GM13977 (cell line): ENCODE measurements at regions not wholly inside any gene's neighbourhood (a gene's known extent, or its start where the extent isn't known, plus 50 kb on each side); places are given as distances from the start of the nearest gene placed in this dataset.
"Not testable (repeated sequence)": the region's sequence is repeated elsewhere in the genome, so short reads cannot be mapped to it uniquely, and the experiment has no call there.

Source experiments
- DNase-seq: peaks from one replicate; pipeline ENCODE4 v3.0.0; 2012; ENCODE audit warnings: low spot score
- in situ Hi-C: fragments of 300-500 bp; cut with MboI; formaldehyde crosslinking; loops from one replicate; pipeline ENCODE4 v1.12.0; 2022; ENCODE audit warnings: low sequenced_read_pairs, low pct_unique_long_range_greater_than_20kb, mixed read lengths, inconsistent platforms; ENCODE audit not compliant: unreplicated experiment
- TF ChIP-seq, protein P1 (sequence below): IDR thresholded peaks from 2 replicates; pipeline ENCODE4 v1.5.1; 2012; ENCODE audit warnings: mild to moderate bottlenecking, control low read depth; ENCODE audit not compliant: insufficient read depth; ENCODE audit errors: extremely low read depth, missing control alignments

DNA sequence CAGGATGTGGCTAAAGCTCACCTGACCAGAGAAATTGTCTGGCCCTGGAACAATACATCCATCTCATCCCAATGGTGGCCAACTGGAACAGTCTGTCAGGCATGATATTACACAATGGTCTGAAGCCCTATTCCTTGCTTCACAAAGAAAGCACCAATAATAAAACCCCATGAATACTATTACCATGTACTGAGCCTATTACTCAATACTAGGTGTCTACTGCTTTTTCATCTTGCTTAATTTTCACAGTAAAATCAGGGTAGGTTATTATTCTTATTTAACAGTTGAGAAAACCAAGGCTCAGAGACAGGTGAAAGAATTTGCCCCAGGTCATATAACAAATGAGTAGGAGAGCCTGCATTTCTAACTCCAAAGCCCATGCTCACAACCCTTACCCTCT is 68.9 kb upstream of the CAPRIN1 start:
- TF ChIP-seq, protein P1, sequence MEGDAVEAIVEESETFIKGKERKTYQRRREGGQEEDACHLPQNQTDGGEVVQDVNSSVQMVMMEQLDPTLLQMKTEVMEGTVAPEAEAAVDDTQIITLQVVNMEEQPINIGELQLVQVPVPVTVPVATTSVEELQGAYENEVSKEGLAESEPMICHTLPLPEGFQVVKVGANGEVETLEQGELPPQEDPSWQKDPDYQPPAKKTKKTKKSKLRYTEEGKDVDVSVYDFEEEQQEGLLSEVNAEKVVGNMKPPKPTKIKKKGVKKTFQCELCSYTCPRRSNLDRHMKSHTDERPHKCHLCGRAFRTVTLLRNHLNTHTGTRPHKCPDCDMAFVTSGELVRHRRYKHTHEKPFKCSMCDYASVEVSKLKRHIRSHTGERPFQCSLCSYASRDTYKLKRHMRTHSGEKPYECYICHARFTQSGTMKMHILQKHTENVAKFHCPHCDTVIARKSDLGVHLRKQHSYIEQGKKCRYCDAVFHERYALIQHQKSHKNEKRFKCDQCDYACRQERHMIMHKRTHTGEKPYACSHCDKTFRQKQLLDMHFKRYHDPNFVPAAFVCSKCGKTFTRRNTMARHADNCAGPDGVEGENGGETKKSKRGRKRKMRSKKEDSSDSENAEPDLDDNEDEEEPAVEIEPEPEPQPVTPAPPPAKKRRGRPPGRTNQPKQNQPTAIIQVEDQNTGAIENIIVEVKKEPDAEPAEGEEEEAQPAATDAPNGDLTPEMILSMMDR, result no peak
- in situ Hi-C loops, result no loop called here
- DNase-seq, result no peak

DNA sequence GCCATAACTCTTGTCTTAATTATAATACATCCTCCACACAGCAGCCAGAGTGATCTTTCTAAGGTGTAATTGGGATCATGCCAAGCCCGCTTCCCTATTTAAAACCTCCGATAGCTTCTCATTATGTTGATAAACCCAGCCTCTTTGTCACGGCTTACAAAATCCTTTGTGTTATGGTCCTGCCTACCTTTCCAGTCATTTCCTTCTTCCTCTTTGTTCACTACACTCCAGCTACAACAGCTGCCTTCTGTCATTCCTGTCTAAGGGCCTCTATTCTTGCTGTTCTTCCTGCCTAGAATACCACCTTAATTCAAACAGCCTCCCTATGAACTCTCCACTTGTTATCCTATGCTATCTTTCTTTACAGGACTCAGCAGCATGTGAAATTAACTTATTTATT is 70.6 kb upstream of the CAPRIN1 start:
- TF ChIP-seq, protein P1, result no peak
- no peak for DNase-seq
- in situ Hi-C loops, result no loop called here

GRCh38 chr11:33978376-33978775 is 73.2 kb upstream of the CAPRIN1 start:
- TF ChIP-seq, protein P1, result no peak
- DNase-seq, result no peak
- in situ Hi-C loops, result no loop called here

DNA sequence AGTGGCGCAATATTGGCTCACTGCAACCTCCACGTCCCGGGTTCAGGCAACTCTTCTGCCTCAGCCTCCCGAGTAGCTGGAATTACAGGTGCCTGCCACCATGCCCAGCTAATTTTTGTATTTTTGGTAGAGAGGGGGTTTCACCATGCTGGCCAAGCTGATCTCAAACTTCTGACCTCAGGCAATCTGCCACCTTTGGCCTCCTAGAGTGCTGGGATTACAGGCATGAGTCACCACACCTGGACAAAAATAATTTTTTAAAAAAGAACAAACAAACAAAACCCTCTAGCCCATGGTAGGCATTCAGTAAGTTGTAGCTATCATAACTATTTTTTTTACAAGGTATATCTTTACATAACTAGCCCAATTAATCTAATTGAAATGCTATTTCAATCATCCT is 73.9 kb upstream of the CAPRIN1 start:
- in situ Hi-C loops, result no loop called here
- DNase-seq, result no peak
- TF ChIP-seq, protein P1, result no peak

DNA sequence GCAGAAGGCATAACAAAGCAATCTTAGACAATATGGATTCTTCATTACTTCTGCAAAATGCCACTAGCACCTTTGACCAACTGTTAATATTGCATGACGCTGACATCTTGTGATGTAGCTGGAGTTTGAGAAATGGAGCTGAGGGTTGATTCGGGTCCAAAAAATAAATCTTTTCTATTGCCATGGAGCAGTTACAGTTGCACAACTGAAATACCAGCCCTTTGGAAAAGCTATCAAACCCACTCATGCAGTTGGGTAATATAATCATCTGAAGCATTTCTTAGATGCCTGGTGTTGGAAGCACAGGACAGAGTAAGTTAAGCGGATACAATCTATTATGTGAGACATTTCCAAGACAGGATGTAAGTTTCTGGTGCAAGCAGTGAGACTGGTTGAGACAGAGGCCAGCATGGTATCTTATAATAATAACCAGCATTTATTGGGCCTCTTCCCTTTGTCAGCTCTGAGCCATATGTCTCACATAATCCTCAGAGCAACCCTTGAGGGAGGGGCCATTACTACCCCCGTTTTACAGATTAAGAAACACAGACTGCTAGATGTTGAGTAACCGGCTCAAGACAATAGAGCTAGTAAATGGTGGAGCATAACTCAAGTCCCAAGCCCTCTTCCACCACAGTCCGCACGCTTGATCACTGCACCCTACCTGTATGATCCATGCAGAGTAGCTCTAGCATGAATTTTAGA is 74.9 kb upstream of the CAPRIN1 start:
- TF ChIP-seq, protein P1, result no peak
- in situ Hi-C loops, result no loop called here
- no peak for DNase-seq

DNA sequence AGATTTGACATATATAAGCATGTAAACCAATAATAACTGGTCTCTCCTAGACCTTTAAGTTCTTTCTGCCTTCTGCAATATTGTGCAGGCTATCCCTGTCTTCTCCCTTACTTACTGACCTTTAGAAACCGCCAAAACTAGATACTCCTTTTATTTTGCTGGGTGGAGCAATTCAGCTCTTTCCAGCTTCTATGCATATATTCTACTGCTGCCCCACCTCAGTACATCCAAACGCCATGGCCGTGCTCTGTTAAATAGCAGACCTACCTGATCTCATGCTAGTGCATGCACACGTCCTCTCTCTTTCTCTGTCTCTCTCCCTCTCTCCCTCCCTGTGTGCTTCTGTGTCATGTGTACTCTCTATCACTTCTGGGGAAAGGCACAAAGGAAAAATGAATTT is 76.7 kb upstream of the CAPRIN1 start:
- DNase-seq, result no peak
- in situ Hi-C loops, result loop anchor here (5.0 kb wide), 1 partner anchor 118 kb away; no protein-coding TSS in a partner anchor
- TF ChIP-seq, protein P1, result no peak

DNA sequence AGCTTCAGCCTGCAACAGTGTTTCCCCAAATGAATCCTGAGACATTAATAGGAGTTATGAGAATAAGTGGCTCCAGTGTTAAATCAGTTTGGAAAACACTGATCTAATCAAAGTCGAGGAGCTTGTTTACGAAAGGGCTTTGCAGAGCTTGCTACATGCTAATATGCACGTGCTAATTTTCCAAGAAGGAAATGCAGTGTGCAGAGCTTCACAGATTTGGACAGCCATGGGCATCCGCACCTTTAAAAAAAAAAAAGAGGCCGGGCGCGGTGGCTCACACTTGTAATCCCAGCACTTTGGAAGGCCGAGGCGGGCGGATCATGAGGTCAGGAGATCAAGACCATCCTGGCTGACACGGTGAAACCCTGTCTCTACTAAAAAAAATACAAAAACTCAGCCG is 79.7 kb upstream of the LMO2 start:
- in situ Hi-C loops, result loop anchor here (5.0 kb wide), 1 partner anchor 114 kb away; no protein-coding TSS in a partner anchor
- not testable (repeated sequence) for DNase-seq
